Peyer's patch (tissue), 4 donors: ENCODE measurements at regions not wholly inside any gene's neighbourhood (a gene's known extent, or its start where the extent isn't known, plus 50 kb on each side); places are given as distances from the start of the nearest gene placed in this dataset.

Experiments used
- CTCF ChIP-seq, 6 experiments: fragments of 450-650 bp in 4 of 6; fragments of 200-600 bp in 2 of 6; sonication (generic) in 1 of 6; IDR thresholded peaks; one replicate each; pipeline ENCODE4 v1.5.1; 2017 to 2019; ENCODE audit warnings: antibody characterized with exemption in 6 of 6, mild to moderate bottlenecking in 3 of 6, moderate library complexity in 1 of 6
- POLR2A ChIP-seq, 2 donors: fragments of 450-650 bp; IDR thresholded peaks; one replicate each; pipeline ENCODE4 v1.5.1; 2017; ENCODE audit warnings: antibody characterized with exemption in 2 of 2, mild to moderate bottlenecking in 2 of 2, moderate library complexity in 2 of 2

DNA sequence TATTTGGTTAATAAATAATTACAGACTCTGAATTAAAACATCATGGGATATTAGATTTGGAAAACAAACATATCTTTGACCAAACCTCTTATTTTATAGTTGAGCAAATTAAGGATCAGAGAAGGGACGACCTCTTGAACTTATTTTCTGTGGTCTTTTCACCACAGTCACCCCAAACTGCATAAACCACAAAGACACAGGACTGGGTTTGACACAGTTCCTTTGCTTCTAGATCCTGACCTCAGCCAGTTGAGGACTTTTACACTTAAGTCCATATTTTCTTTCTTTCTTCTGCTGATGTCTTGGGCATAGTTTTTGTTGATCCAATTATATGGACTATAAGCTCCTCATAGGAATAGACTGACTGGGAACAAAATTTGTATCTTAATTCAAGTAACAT, 234.0 kb upstream of the SLC14A2 start:
- TF ChIP-seq POLR2A (IDR thresholded peaks at IDR 0.05), result no peak
- TF ChIP-seq CTCF (IDR thresholded peaks at IDR 0.05), result no peak
